D721Med (cell line): ENCODE measurements at regions not wholly inside any gene's neighbourhood (a gene's known extent, or its start where the extent isn't known, plus 50 kb on each side); places are given as distances from the start of the nearest gene placed in this dataset.
"Not testable (repeated sequence)": the region's sequence is repeated elsewhere in the genome, so short reads cannot be mapped to it uniquely, and the experiment has no call there.

Source experiments
- DNase-seq: peaks from one replicate; pipeline ENCODE4 v3.0.0; 2011; ENCODE audit warnings: low spot score; ENCODE audit not compliant: insufficient read length
- FAIRE-seq: peaks from 2 replicates; lab custom pipeline; 2011; peaks lifted over from hg19 to GRCh38; lab: Jason Lieb, UNC
- TF ChIP-seq, protein P1 (sequence below): IDR thresholded peaks from 2 replicates; pipeline ENCODE4 v1.5.1; 2012; ENCODE audit warnings: mild to moderate bottlenecking, control low read depth; ENCODE audit not compliant: insufficient read depth; ENCODE audit errors: missing control alignments

DNA sequence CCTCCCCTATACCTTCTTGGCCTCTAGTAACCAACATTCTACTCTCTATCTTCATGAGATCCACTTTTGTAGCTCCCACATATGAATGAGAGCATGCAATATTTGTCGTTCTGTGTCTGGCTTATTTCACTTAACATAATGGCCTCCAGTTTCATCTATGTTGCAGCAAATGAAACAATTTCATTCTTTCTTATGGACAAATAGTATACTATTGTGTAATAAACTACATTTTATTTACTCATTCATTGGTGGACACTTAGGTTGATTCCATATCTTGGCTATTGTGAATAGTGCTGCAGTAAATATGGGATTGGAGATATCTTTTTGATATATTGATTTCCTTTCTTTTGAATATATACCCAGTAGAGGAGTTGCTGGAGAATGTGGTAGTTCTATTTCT is 151.1 kb downstream of the JRKL start:
- DNase-seq (no peak), FAIRE-seq (no peak)
- TF ChIP-seq, protein P1, sequence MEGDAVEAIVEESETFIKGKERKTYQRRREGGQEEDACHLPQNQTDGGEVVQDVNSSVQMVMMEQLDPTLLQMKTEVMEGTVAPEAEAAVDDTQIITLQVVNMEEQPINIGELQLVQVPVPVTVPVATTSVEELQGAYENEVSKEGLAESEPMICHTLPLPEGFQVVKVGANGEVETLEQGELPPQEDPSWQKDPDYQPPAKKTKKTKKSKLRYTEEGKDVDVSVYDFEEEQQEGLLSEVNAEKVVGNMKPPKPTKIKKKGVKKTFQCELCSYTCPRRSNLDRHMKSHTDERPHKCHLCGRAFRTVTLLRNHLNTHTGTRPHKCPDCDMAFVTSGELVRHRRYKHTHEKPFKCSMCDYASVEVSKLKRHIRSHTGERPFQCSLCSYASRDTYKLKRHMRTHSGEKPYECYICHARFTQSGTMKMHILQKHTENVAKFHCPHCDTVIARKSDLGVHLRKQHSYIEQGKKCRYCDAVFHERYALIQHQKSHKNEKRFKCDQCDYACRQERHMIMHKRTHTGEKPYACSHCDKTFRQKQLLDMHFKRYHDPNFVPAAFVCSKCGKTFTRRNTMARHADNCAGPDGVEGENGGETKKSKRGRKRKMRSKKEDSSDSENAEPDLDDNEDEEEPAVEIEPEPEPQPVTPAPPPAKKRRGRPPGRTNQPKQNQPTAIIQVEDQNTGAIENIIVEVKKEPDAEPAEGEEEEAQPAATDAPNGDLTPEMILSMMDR: no peak

DNA sequence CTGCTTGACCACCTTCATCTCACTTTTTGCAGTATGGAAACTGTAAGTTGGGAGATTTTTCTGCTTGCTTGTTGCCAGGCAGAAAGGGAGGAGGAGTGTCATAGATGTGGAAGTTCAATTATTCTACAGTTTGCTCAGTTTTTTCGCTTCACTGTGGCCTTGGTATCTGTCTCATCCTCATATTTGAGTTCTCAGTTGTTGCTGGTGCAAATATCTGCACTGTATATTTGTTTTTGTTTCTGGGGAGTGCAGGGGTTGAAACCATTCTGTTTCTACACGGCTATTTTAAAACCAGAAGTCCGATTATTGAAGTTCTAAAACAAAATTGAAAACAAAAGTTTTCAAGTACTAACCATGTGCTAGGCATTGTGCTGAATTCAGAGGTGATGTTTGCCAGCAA is 153.4 kb downstream of the JRKL start:
- DNase-seq (no peak), FAIRE-seq (no peak)
- TF ChIP-seq, protein P1: no peak

DNA sequence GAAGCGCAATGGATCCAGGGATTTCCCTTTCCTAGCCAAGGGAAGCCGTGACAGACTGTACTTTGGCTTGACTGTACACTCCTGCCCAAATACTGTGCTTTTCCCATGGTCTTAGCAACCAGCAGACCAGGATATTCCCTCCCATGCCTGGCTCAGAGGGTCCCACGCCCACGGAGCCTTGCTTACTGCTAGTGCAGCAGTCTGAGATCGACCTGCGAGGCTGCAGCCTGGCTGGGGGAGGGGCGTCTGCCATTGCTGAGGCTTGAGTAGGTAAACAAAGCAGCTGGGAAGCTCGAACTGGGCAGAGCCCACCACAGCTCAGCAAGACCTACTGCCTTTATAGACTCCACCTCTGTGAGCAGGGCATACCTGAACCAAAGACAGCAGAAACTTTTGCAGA is 155.4 kb downstream of the JRKL start:
- DNase-seq, FAIRE-seq: not testable (repeated sequence)

DNA sequence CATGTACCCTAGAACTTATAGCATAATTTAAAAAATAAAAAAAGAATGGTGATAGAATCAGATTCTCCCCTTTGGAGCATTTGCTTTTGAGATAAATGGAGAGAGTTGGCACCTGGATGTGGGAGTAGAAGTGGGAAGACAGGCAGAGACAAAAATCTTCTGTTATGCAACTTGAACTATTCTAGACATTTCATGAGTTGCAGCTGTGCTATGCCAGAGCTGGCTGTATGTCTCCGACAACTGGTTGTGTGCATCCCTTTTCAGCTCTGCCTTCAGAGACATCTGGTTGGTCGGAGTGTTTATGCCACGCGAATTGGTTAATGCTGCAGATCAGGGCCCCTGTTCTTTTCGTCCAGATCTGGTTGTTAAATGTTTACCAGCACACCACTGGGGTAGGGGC is 161.3 kb downstream of the JRKL start:
- TF ChIP-seq, protein P1: no peak
- no peak for DNase-seq
- no peak for FAIRE-seq

DNA sequence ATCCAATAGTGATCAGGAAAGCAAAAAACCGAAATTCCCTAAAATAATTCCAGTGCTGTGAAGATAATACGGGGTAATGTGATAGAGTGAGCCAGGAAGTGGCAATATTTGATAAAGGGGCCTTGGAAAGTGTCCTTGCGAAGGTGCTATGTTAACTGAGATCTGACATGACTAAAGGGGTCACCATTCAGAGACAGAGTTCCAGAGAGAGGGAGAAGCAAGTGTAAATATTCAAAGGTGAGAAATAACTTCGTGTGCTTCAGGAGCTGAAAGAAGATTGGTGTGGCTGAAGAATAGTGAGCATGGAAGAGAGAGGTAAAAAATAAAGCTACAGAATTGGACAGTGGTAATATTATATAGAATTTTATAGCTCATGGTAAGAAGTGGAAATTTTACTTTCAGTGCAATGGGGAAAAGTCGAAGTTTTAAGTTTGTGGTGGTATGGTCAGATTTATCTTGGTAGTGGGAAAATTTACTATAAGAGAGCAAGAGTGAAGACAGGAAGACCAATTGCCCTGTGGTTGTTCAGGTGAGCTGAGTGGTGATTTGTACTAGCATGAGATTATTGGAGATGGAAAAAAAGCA is 164.5 kb downstream of the JRKL start:
- TF ChIP-seq, protein P1: no peak
- FAIRE-seq (no peak), DNase-seq (no peak)

DNA sequence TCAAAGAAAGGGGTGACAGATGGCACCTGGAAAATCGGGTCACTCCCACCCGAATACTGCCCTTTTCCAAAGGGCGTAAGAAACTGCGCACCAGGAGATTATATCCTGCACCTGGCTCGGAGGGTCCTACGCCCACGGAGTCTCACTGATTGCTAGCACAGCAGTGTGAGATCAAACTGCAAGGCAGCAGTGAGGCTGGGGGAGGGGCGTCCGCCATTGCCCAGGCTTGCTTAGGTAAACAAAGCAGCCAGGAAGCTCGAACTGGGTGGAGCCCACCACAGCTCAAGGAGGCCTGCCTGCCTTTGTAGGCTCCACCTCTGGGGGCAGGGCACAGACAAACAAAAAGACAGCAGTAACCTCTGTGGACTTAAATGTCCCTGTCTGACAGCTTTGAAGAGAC is 166.0 kb downstream of the JRKL start:
- not testable (repeated sequence) for DNase-seq, FAIRE-seq

DNA sequence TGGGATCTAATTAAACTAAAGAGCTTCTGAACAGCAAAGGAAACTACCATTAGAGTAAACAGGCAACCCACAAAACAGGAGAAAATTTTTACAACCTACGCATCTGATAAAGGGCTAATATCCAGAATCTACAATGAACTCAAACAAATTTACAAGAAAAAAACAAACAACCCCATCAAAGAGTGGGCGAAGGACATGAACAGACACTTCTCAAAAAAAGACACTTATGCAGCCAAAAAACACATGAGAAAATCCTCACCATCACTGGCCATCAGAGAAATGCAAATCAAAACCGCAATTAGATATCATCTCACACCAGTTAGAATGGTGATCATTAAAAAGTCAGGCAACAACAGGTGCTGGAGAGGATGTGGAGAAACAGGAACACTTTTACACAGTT is 170.9 kb downstream of the JRKL start:
- not testable (repeated sequence) for DNase-seq, FAIRE-seq

DNA sequence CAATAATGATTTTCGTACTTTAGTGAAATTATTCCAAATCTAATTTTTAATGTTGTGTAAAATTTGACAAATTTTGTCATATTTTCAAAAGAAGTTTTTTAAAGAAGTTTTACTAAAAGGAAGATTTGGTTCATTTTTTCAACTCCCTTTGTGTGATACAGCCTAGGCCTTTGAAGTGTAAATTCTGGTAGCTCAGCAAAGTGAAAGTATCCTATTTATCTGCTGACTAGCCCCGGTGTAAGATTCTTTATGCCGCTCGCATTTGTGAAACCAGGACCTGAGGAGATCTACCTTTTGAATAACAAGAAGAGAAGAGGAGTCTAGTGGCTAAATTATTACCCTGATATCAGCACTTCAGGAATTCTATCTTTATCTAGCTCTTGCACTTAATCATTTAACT is 177.4 kb downstream of the JRKL start:
- DNase-seq (no peak), FAIRE-seq (no peak)
- TF ChIP-seq, protein P1: no peak

DNA sequence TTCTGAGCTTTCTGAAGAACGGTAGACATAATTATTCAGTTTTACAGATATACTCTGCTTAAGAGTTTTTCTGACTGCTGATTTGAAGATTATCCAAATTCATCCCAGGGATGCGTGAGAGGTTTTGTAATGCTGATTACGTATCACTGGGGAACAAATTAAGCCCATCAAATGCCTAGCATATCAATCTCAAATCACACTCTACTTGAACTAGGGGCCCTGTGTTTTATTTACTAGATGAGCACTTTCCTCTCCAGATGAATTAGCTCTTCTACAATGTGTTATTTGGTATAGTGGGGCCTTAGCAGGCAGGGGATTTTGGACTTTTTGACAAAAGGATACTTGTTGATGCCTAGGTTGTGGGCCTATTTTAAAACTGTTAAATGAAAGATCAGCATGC is 177.9 kb downstream of the JRKL start:
- TF ChIP-seq, protein P1: no peak
- FAIRE-seq (no peak), DNase-seq (no peak)
